Peyer's patch (tissue), 4 donors: ENCODE measurements at regions not wholly inside any gene's neighbourhood (a gene's known extent, or its start where the extent isn't known, plus 50 kb on each side); places are given as distances from the start of the nearest gene placed in this dataset.

Source experiments
- DNase-seq, 3 donors: peaks; one replicate each; pipeline ENCODE4 v3.0.0-alpha.2; 2017 to 2019
- H3K27ac ChIP-seq, 4 donors: fragments of 200-600 bp; sonication (generic); one replicate each; pipeline ENCODE4 v1.5.1; 2016 to 2019
- H3K27me3 ChIP-seq, 2 donors: fragments of 200-600 bp; sonication (generic); one replicate each; pipeline ENCODE4 v1.5.1; 2019
- H3K36me3 ChIP-seq, 3 donors: fragments of 200-600 bp; sonication (generic); one replicate each; pipeline ENCODE4 v1.5.1; 2016 to 2019
- H3K4me1 ChIP-seq, 4 donors: fragments of 200-600 bp; sonication (generic); one replicate each; pipeline ENCODE4 v1.5.1; 2016 to 2019
- H3K4me3 ChIP-seq, 4 donors: fragments of 200-600 bp; sonication (generic); 1 replicate in 3 of 4; 2 replicates in 1 of 4; pipeline ENCODE4 v1.5.1; 2016 to 2019; ENCODE audit warnings: mild to moderate bottlenecking in 1 of 4
- H3K9me3 ChIP-seq, 4 donors: fragments of 200-600 bp; sonication (generic); one replicate each; pipeline ENCODE4 v1.5.1; 2016 to 2019; ENCODE audit warnings: mild to moderate bottlenecking in 1 of 4
- POLR2A ChIP-seq, 2 donors: fragments of 450-650 bp; IDR thresholded peaks; one replicate each; pipeline ENCODE4 v1.5.1; 2017; ENCODE audit warnings: antibody characterized with exemption in 2 of 2, mild to moderate bottlenecking in 2 of 2, moderate library complexity in 2 of 2
- TF ChIP-seq, protein P1 (sequence below), 6 experiments: fragments of 450-650 bp in 4 of 6; fragments of 200-600 bp in 2 of 6; sonication (generic) in 1 of 6; IDR thresholded peaks; one replicate each; pipeline ENCODE4 v1.5.1; 2017 to 2019; ENCODE audit warnings: antibody characterized with exemption in 6 of 6, mild to moderate bottlenecking in 3 of 6, moderate library complexity in 1 of 6

DNA sequence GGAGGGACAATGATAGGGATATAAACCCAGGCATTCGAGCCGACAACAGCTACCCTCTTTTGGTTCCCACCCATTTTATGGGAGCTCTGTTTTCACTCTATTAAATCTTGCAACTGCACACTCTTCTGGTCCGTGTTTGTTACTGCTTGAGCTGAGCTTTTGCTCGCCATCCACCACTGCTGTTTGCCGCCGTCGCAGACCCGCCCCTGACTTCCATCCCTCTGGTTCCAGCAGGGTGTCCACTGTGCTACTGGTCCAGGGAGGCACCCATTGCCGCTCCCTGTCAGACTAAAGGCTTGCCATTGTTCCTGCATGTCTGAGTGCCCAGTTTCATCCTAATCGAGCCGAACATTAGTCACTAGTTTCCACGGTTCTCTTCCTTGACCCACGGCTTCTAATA lies 1170.5 kb upstream of the PABPC4L start:
- DNase-seq, result no peak

DNA sequence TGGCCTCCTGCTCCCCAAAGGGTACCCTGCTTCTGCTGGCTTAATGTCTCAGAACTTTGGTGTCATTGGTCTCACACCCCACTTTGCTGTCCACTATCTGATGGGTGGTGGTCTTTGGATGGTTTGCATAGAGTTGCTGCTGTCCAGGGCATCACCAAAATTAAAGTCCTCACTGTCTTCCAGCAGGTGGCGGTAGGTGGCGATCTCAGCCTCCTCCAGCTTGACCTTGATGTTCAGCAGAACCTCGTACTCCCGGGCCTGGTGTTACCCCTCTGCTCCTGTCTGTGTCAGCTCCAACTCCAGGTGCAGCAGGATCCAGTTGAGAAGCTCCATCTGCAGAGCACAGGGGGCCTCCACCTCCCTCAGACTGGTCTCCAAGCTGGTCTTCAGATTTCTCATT lies 1169.5 kb upstream of the PABPC4L start:
- Histone ChIP-seq H3K27me3 (no peaks in the 10 kb centered on the region), H3K4me3 (no peak overlapping the region), H3K27ac (no peak overlapping the region), H3K9me3 (no peaks in the 10 kb centered on the region), H3K4me1 (no peaks in the 10 kb centered on the region), H3K36me3 (no peaks in the 10 kb centered on the region)
- no peak for DNase-seq
- TF ChIP-seq, protein P1, sequence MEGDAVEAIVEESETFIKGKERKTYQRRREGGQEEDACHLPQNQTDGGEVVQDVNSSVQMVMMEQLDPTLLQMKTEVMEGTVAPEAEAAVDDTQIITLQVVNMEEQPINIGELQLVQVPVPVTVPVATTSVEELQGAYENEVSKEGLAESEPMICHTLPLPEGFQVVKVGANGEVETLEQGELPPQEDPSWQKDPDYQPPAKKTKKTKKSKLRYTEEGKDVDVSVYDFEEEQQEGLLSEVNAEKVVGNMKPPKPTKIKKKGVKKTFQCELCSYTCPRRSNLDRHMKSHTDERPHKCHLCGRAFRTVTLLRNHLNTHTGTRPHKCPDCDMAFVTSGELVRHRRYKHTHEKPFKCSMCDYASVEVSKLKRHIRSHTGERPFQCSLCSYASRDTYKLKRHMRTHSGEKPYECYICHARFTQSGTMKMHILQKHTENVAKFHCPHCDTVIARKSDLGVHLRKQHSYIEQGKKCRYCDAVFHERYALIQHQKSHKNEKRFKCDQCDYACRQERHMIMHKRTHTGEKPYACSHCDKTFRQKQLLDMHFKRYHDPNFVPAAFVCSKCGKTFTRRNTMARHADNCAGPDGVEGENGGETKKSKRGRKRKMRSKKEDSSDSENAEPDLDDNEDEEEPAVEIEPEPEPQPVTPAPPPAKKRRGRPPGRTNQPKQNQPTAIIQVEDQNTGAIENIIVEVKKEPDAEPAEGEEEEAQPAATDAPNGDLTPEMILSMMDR (IDR thresholded peaks at IDR 0.05), result no peak
- TF ChIP-seq POLR2A (IDR thresholded peaks at IDR 0.05), result no peak

More for the DNA sequence above, 1170.5 kb upstream of the PABPC4L start:
- no peaks in the 10 kb centered on the region for H3K36me3 ChIP-seq
- H3K4me1 ChIP-seq, result no peaks in the 10 kb centered on the region
- no peak overlapping the region for H3K4me3 ChIP-seq
- TF ChIP-seq, protein P1 (IDR thresholded peaks at IDR 0.05), result no peak
- TF ChIP-seq POLR2A (IDR thresholded peaks at IDR 0.05), result no peak
- no peaks in the 10 kb centered on the region for H3K9me3 ChIP-seq
- no peaks in the 10 kb centered on the region for H3K27me3 ChIP-seq
- no peak overlapping the region for H3K27ac ChIP-seq

DNA sequence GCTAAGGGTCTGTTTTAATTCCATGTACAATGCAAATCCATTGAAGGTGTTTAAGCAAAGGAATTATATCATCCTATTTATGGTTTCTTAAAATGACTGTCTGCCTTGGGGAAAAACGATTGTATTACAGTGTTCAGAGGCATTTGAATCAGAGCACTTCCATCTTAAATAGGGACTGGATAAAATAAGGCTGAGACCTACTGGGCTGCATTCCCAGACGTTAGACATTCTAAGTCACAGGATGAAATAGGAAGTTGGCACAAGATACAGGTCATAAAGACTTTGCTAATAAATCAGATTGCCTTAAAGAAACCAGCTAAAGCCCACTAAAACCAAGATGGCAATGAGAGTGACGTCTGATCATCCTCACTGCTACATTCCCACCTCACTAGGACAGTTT lies 1167.2 kb upstream of the PABPC4L start:
- H3K36me3 ChIP-seq, result no peaks in the 10 kb centered on the region
- no peaks in the 10 kb centered on the region for H3K9me3 ChIP-seq
- no peaks in the 10 kb centered on the region for H3K27me3 ChIP-seq
- H3K27ac ChIP-seq, result no peak overlapping the region
- H3K4me3 ChIP-seq, result no peak overlapping the region
- TF ChIP-seq POLR2A (IDR thresholded peaks at IDR 0.05), result no peak
- TF ChIP-seq, protein P1 (IDR thresholded peaks at IDR 0.05), result no peak
- DNase-seq, result no peak
- H3K4me1 ChIP-seq, result no peaks in the 10 kb centered on the region

DNA sequence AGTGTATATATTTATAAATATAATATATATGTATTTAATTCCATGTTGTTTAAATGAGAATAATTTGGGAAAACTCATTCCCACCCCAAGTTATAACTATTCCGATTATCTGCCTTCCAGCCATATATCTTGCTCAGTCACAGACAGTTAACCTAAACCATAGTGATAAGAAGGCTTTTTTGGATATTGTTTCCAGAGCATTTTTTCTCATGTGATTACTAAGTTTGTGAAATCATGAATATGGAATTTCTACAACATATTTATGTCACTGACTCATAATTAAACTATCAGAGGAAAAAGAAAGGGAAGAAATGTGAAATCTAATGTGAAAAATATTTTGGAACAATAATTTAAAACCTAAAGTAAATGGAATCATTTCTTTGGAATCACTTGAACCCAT lies 1163.5 kb upstream of the PABPC4L start:
- no peaks in the 10 kb centered on the region for H3K36me3 ChIP-seq
- no peak overlapping the region for H3K27ac ChIP-seq
- TF ChIP-seq POLR2A (IDR thresholded peaks at IDR 0.05), result no peak
- TF ChIP-seq, protein P1 (IDR thresholded peaks at IDR 0.05), result no peak
- H3K4me3 ChIP-seq, result no peak overlapping the region
- DNase-seq, result no peak
- H3K27me3 ChIP-seq, result no peaks in the 10 kb centered on the region
- no peaks in the 10 kb centered on the region for H3K9me3 ChIP-seq
- H3K4me1 ChIP-seq, result no peaks in the 10 kb centered on the region

DNA sequence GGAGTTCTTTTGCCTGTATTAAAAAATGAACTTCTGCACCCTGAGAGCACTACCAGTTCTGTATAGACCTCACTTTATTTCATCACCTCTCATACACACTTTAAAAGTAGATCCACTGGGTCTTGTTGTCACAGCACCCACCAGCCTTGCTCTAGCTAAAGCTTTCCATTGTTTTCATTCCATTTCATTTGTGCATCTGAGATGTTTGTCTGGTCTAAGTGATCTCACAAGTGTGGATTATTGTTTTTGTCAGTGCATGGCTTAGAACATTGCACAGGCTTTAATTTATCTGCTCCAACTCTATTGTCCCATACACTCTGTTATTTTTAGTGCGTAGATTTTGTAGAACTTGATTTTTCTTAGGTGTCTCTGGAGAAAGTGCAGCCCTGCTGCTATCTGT lies 1157.5 kb upstream of the PABPC4L start:
- Histone ChIP-seq H3K4me3 (no peak overlapping the region), H3K9me3 (no peaks in the 10 kb centered on the region), H3K27me3 (no peaks in the 10 kb centered on the region), H3K27ac (no peak overlapping the region), H3K36me3 (no peaks in the 10 kb centered on the region), H3K4me1 (no peaks in the 10 kb centered on the region)
- DNase-seq, result no peak
- TF ChIP-seq POLR2A (IDR thresholded peaks at IDR 0.05), result no peak
- TF ChIP-seq, protein P1 (IDR thresholded peaks at IDR 0.05), result no peak

DNA sequence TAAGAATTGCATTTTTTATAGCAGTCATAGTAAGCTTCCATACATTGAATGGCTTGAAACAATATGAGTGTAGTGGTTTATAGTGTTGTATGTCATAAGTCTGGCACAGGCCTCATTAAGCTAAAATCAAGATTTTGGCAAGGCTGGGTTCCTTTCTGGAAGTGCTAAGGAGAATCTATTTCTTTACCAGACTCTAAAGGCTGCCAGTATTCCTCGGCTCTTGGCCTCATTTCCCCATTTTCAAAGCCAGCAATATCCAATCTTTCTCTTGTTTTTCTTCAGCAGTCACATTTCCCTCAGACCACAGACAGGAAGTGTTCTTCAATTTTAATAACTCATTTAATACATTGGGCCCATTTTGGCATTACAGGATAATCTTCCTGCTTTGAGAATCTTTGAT lies 1155.5 kb upstream of the PABPC4L start:
- no peaks in the 10 kb centered on the region for H3K4me1 ChIP-seq
- no peaks in the 10 kb centered on the region for H3K9me3 ChIP-seq
- no peaks in the 10 kb centered on the region for H3K36me3 ChIP-seq
- TF ChIP-seq, protein P1 (IDR thresholded peaks at IDR 0.05), result no peak
- TF ChIP-seq POLR2A (IDR thresholded peaks at IDR 0.05), result no peak
- no peaks in the 10 kb centered on the region for H3K27me3 ChIP-seq
- no peak overlapping the region for H3K27ac ChIP-seq
- no peak overlapping the region for H3K4me3 ChIP-seq
- DNase-seq, result no peak
